AG10803 (cell line): ENCODE measurements at regions not wholly inside any gene's neighbourhood (a gene's known extent, or its start where the extent isn't known, plus 50 kb on each side); places are given as distances from the start of the nearest gene placed in this dataset.

Experiments
- DNase-seq: peaks from one replicate; pipeline ENCODE4 v3.0.0; 2010; ENCODE audit warnings: low read depth
- H3K4me3 ChIP-seq: 2 replicates; pipeline ENCODE4 v1.5.1; 2011; ENCODE audit warnings: mild to moderate bottlenecking, low read length, control low read depth
- CTCF ChIP-seq: conservative IDR thresholded peaks from 2 replicates; pipeline ENCODE4 v1.5.1; 2011; ENCODE audit warnings: mild to moderate bottlenecking, low read length, control low read depth, inconsistent platforms

DNA sequence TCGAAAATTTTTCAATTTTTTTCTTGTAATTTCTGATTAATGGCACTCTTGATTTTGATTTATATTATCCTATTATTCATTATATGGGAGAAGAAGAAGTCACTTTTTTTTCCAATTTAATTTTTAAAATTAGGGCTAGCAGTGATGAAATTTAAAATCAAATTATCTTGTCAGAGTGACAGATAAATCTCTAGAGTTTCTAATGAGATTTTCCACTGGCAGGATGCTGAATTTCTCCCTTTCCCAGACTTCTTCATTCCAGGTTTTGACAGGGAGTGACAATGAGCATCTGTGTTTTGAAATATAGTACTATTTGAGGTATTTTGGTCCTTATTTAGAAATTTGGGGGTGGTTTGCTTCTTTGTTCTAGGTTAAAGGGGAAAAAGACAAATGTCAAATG lies 2274.1 kb downstream of the MAT2B start:
- no peak for DNase-seq
- TF ChIP-seq CTCF: no peak

DNA sequence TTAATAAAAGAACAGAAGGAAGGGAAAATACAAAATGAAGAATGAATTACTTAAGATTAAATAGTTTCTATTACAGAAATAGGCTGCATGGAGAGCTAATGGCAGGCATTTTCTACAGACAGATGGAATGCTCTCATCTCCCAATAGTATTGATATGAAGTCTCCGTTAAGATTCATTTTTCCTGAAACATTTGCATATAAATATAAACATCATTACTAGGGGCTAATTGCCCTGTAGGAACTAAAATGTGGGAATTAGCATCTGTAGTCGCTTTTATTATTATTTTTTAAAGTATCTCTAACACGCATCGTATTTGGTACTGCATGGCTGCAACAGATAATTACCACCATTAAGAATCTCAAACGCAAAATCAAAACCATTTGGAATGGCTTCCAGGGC lies 2275.5 kb downstream of the MAT2B start:
- DNase-seq: no peak
- TF ChIP-seq CTCF: no peak

More for the DNA sequence above, 2274.1 kb downstream of the MAT2B start:
- H3K4me3 ChIP-seq: no peak overlapping the region

DNA sequence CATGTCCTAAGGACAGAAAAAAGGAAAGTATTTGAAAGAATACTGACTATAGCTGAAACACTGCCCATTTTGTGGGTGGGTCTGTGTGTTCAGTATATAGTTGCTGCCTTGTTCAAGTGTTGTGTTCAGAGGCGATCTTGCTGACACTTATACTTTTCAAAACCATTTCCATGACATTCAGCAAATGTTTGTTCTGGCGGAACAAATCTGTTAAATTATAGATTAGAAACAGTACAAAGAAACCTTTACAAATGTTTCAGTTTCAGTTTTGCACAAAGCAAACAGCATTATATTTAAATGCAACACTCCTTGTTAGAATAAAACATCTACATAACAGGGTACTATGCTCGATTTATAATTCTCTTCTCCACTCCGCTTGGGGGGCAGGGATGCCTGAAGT lies 2276.3 kb downstream of the MAT2B start:
- H3K4me3 ChIP-seq: no peak overlapping the region
- DNase-seq: no peak
- no peak for TF ChIP-seq CTCF

More for the DNA sequence above, 2275.5 kb downstream of the MAT2B start:
- H3K4me3 ChIP-seq: no peak overlapping the region

GRCh38 chr5:165783024-165783423 lies 2277.6 kb downstream of the MAT2B start:
- TF ChIP-seq CTCF: no peak
- no peak for DNase-seq
- H3K4me3 ChIP-seq: no peak overlapping the region

DNA sequence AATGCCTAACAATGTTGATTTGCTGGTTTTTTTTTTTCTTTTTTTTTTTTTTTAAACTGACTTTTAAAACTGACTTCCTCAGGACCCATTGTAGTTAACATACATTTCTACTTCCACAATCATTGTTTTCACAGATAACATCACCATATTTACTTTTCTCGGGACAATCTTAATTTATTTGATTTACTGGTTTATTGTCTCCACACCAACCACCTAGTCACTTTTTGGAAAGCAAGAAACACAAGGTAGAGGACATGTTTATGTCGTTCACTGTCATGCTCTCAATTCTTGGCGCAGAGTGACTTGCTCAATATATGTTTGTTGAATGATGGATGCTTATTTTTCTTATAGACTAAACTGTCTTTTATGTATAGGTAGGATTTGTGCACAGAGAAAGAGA lies 2280.7 kb downstream of the MAT2B start:
- no peak for DNase-seq
- H3K4me3 ChIP-seq: no peak overlapping the region
- no peak for TF ChIP-seq CTCF

DNA sequence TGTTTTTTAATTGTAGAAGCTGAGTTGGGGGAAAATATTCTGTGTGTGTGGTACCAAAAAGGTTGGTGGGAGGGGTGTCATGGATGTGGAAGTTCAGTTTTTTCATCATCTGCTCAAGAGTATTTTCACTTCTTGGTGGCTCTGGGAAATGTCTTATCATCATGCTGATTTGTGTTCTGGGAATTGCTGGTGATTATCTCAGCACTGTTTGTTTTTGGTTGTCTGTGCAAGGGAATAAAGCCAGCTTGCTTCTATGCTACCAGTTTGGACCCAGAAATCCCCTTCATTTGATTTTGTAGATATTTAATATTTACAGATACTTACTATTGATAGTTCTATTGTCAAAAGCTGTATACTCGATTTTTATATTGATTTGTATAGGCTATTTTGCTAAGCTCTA lies 2289.7 kb downstream of the MAT2B start:
- DNase-seq: no peak

GRCh38 chr5:165805756-165806155 lies 2300.3 kb downstream of the MAT2B start:
- no peak for TF ChIP-seq CTCF
- DNase-seq: no peak
- H3K4me3 ChIP-seq: no peak overlapping the region

More for the DNA sequence above, 2289.7 kb downstream of the MAT2B start:
- TF ChIP-seq CTCF: no peak
- H3K4me3 ChIP-seq: no peak overlapping the region
